ENCODE measurements at regions not wholly inside any gene's neighbourhood (a gene's known extent, or its start where the extent isn't known, plus 50 kb on each side); places are given as distances from the start of the nearest gene placed in this dataset.

- Histone ChIP-seq H3K4me2 (ENCODE audit: insufficient read depth in 1 of 2, low read depth in 2 of 2, low read length in 2 of 2) (no peak overlapping the region), H3K4me3 (ENCODE audit: extremely low read depth in 1 of 4, insufficient read depth in 2 of 4, low read depth in 3 of 4, low read length in 4 of 4) (no peak overlapping the region), H3K27ac (ENCODE audit: low read depth, low read length) (no peak overlapping the region), H2AK5ac (ENCODE audit: low read depth, low read length) (no peak overlapping the region), H3K4me1 (replicated peaks in 1 of 4; ENCODE audit: control insufficient read depth in 3 of 4, insufficient read depth in 4 of 4, low read length in 3 of 4) (no peaks in the 10 kb centered on the region), H4K5ac (ENCODE audit: insufficient read length, low read depth, low read length) (no peak overlapping the region), H3K14ac (ENCODE audit: insufficient read length) (no peak overlapping the region), H3K23me2 (ENCODE audit: low read depth, low read length) (no peaks in the 10 kb centered on the region; the same call in 1 of the 2 replicates), H2BK15ac (ENCODE audit: low read length) (no peak overlapping the region), H4K8ac (ENCODE audit: extremely low read depth, insufficient read depth, low read length) (no peak overlapping the region), H2BK20ac (ENCODE audit: low read length) (no peak overlapping the region), H3K27me3 (replicated peaks in 1 of 4; ENCODE audit: control insufficient read depth in 3 of 4, extremely low read depth in 1 of 4, insufficient read depth in 3 of 4, low read length in 3 of 4) (no peaks in the 10 kb centered on the region), H3K79me2 (ENCODE audit: control insufficient read depth in 1 of 2, insufficient read depth in 2 of 2, low read length in 2 of 2) (no peaks in the 10 kb centered on the region), H3K23ac (ENCODE audit: insufficient read length) (no peak overlapping the region), H3K36me3 (ENCODE audit: control insufficient read depth in 2 of 4, insufficient read depth in 4 of 4, low read length in 3 of 4) (no peaks in the 10 kb centered on the region), H3K9me3 (ENCODE audit: insufficient read depth in 2 of 2, low read depth in 1 of 2, low read length in 1 of 2) (no peaks in the 10 kb centered on the region), H3K56ac (replicated peaks; ENCODE audit: insufficient read length, low read depth, low read length) (no peak overlapping the region), H2AFZ (ENCODE audit: low read length) (no peak overlapping the region), H2BK5ac (ENCODE audit: low read depth, low read length) (no peak overlapping the region), H3K4ac (replicated peaks; ENCODE audit: insufficient read length, low read depth, low read length) (no peak overlapping the region), H4K91ac (replicated peaks; ENCODE audit: insufficient read length, low read length) (no peak overlapping the region), H3K18ac (ENCODE audit: extremely low read depth, low read length) (no peak overlapping the region), H2BK120ac (replicated peaks; ENCODE audit: low read depth, low read length) (no peak overlapping the region), H3K79me1 (ENCODE audit: low read depth, low read length) (no peaks in the 10 kb centered on the region), H3K9ac (replicated peaks in 1 of 4; ENCODE audit: extremely low read depth in 1 of 4, low read depth in 3 of 4, low read length in 3 of 4) (no peak overlapping the region), H2BK12ac (ENCODE audit: low read depth, low read length) (no peak overlapping the region), H4K20me1 (replicated peaks in 1 of 2; ENCODE audit: control insufficient read depth in 1 of 2, insufficient read depth in 2 of 2, low read length in 2 of 2) (no peaks in the 10 kb centered on the region)
- DNase-seq (ENCODE audit: low read depth in 1 of 2, low spot score in 2 of 2) (no peak), FAIRE-seq (no peak)
- CTCF ChIA-PET (ENCODE audit: partially characterized antibody): interaction anchor here (0.6 to 2.5 kb wide), 6 partner anchors 8 to 431 kb away, joined by 3 to 7 read pairs (median 4); no protein-coding TSS in a partner anchor
- WGBS, 2 experiments (ENCODE audit: extremely low coverage in 1 of 2, insufficient coverage in 1 of 2, insufficient read length in 1 of 2, insufficient replicate concordance in 2 of 2, low coverage in 1 of 2, low lambda C conversion rate in 2 of 2, missing lambda C conversion rate in 1 of 2): 50% methylated on average over 1 of the region's 1 CpG; no CpG with 5 or more reads in 1 of the 2 experiments
- POLR2A ChIA-PET (ENCODE audit: partially characterized antibody): no interaction called here
- TF ChIP-seq TEAD4 (IDR thresholded peaks at IDR 0.05; ENCODE audit: low read depth, low read length) (no peak), E2F6 (IDR thresholded peaks at IDR 0.05) (no peak), TCF12 (IDR thresholded peaks at IDR 0.05; ENCODE audit: low read depth, low read length) (no peak), SP2 (IDR thresholded peaks at IDR 0.05; ENCODE audit: low read length) (no peak), POLR2AphosphoS5 (IDR thresholded peaks at IDR 0.05; ENCODE audit: low read depth, low read length) (no peak), ATF2 (IDR thresholded peaks at IDR 0.05; ENCODE audit: low read length) (no peak), SAP30 (IDR thresholded peaks at IDR 0.05; ENCODE audit: insufficient read depth, insufficient replicate concordance, low read length) (no peak), RXRA (IDR thresholded peaks at IDR 0.05; ENCODE audit: insufficient read depth, low read depth, low read length) (no peak), TAF7 (optimal IDR thresholded peaks at IDR 0.05; ENCODE audit: borderline replicate concordance, low read depth, low read length) (no peak), BRCA1 (IDR thresholded peaks at IDR 0.05; ENCODE audit: low read depth, low read length) (no peak)
Observed at GRCh38 chr4:81836716-81837115, 365.0 kb upstream of the RASGEF1B start.

Data from H1 (cell line).